HEK293 (cell line): ENCODE measurements at regions not wholly inside any gene's neighbourhood (a gene's known extent, or its start where the extent isn't known, plus 50 kb on each side); places are given as distances from the start of the nearest gene placed in this dataset.

Source experiments
- MEIS1 ChIP-seq: sonication (generic); formaldehyde crosslinking; IDR thresholded peaks from 2 replicates; pipeline ENCODE4 v1.8.1; 2022; ENCODE audit warnings: missing genetic modification reagents, mild to moderate bottlenecking, borderline replicate concordance
- ZNF324 ChIP-seq: fragments of 450-650 bp; formaldehyde crosslinking; IDR thresholded peaks from 2 replicates; pipeline ENCODE4 v1.5.1; 2016; ENCODE audit warnings: missing biosample characterization, missing genetic modification characterization
- TF ChIP-seq, protein P1 (sequence below): fragments of 450-650 bp; formaldehyde crosslinking; IDR thresholded peaks from 2 replicates; pipeline ENCODE4 v1.5.1; 2016; ENCODE audit warnings: missing biosample characterization, missing genetic modification characterization

DNA sequence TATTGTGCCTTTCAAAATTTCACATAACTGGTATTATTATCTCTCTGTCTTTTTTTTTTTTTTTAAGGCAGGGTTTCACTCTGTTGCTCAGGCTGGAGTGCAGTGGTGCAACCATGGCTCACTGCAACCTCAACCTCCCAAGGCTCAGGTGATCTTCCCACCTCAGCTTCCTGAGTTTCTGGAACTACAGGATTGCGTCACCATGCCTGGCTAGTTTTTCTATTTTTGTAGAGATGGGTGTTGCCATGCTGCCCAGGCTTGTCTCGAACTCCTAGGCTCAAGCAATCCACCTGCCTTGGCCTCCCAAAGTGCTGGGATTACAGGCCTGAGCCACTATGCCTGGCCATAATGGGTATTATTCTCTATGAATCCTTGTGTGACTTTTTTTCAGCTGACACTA lies 402.3 kb upstream of the SMARCA2 start:
- TF ChIP-seq ZNF324 (tag by site-specific recombination), result no peak
- TF ChIP-seq MEIS1 (CRISPR knock-in tag), result no peak
- TF ChIP-seq, protein P1, sequence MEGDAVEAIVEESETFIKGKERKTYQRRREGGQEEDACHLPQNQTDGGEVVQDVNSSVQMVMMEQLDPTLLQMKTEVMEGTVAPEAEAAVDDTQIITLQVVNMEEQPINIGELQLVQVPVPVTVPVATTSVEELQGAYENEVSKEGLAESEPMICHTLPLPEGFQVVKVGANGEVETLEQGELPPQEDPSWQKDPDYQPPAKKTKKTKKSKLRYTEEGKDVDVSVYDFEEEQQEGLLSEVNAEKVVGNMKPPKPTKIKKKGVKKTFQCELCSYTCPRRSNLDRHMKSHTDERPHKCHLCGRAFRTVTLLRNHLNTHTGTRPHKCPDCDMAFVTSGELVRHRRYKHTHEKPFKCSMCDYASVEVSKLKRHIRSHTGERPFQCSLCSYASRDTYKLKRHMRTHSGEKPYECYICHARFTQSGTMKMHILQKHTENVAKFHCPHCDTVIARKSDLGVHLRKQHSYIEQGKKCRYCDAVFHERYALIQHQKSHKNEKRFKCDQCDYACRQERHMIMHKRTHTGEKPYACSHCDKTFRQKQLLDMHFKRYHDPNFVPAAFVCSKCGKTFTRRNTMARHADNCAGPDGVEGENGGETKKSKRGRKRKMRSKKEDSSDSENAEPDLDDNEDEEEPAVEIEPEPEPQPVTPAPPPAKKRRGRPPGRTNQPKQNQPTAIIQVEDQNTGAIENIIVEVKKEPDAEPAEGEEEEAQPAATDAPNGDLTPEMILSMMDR (tag by site-specific recombination), result no peak
